ENCODE measurements at regions not wholly inside any gene's neighbourhood (a gene's known extent, or its start where the extent isn't known, plus 50 kb on each side); places are given as distances from the start of the nearest gene placed in this dataset.

GRCh38 chr18:75158465-75159237 is 50.3 kb downstream of the PTGR3 start:
- no peak for FAIRE-seq

GRCh38 chr18:75157851-75158250 is 51.1 kb downstream of the PTGR3 start:
- no peak for FAIRE-seq

- FAIRE-seq, result no peak
Measured at GRCh38 chr18:75157381-75157780, 51.6 kb downstream of the PTGR3 start.

- FAIRE-seq, result no peak
Measured at GRCh38 chr18:75156831-75157230, 52.1 kb downstream of the PTGR3 start.

- FAIRE-seq, result no peak
Measured at GRCh38 chr18:75156139-75156750, 52.7 kb downstream of the PTGR3 start.

- FAIRE-seq, result no peak
Measured at GRCh38 chr18:75154997-75155396, 53.9 kb downstream of the PTGR3 start.

GRCh38 chr18:75154259-75154658 is 54.7 kb downstream of the PTGR3 start:
- FAIRE-seq, result no peak

- FAIRE-seq, result no peak
Measured at GRCh38 chr18:75143851-75144250, 65.1 kb downstream of the PTGR3 start.

GRCh38 chr18:75142677-75143076 is 66.3 kb downstream of the PTGR3 start:
- FAIRE-seq, result no peak

GRCh38 chr18:75141734-75142133 is 67.2 kb downstream of the PTGR3 start:
- no peak for FAIRE-seq

- no peak for FAIRE-seq
Measured at GRCh38 chr18:75141166-75141565, 67.8 kb downstream of the PTGR3 start.

GRCh38 chr18:75140296-75140695 is 68.6 kb downstream of the PTGR3 start:
- no peak for FAIRE-seq

GRCh38 chr18:75139226-75139911 is 69.6 kb downstream of the PTGR3 start:
- no peak for FAIRE-seq

- no peak for FAIRE-seq
Measured at GRCh38 chr18:75137346-75137877, 71.5 kb downstream of the PTGR3 start.

- no peak for FAIRE-seq
Measured at GRCh38 chr18:75135158-75135725, 73.7 kb downstream of the PTGR3 start.

- FAIRE-seq, result no peak
Measured at GRCh38 chr18:75134611-75134975, 74.3 kb downstream of the PTGR3 start.

GRCh38 chr18:75133721-75134610 is 75.0 kb downstream of the PTGR3 start:
- no peak for FAIRE-seq

- FAIRE-seq, result no peak
Measured at GRCh38 chr18:75132931-75133525, 75.9 kb downstream of the PTGR3 start.

- FAIRE-seq, result no peak
Measured at GRCh38 chr18:75132098-75132870, 76.7 kb downstream of the PTGR3 start.

- no peak for FAIRE-seq
Measured at GRCh38 chr18:75131381-75132000, 77.4 kb downstream of the PTGR3 start.
